Dendritic cell treated with granulocyte-macrophage colony-stimulating factor and Interleukin-4, amounts not matched to agents 40 ng/mL and 50 ng/mL, for 4 days (primary cell): ENCODE measurements at regions not wholly inside any gene's neighbourhood (a gene's known extent, or its start where the extent isn't known, plus 50 kb on each side); places are given as distances from the start of the nearest gene placed in this dataset.

Experiments
- H3K27ac Mint-ChIP-seq: one replicate; pipeline ENCODE4 v1.8.0; 2022; ENCODE audit warnings: mild to moderate bottlenecking, mixed read lengths
- H3K27me3 Mint-ChIP-seq: one replicate; pipeline ENCODE4 v1.8.0; 2022; ENCODE audit warnings: mild to moderate bottlenecking, mixed read lengths
- H3K36me3 Mint-ChIP-seq: one replicate; pipeline ENCODE4 v1.8.0; 2022; ENCODE audit warnings: low read depth, mixed read lengths
- H3K4me1 Mint-ChIP-seq: one replicate; pipeline ENCODE4 v1.8.0; 2022; ENCODE audit warnings: low read depth, mixed read lengths
- H3K4me3 Mint-ChIP-seq: one replicate; pipeline ENCODE4 v1.8.0; 2022; ENCODE audit warnings: mild to moderate bottlenecking, moderate library complexity, mixed read lengths
- H3K9me3 Mint-ChIP-seq: one replicate; pipeline ENCODE4 v1.8.0; 2022; ENCODE audit warnings: mixed read lengths
- intact Hi-C: fragments of 100-400 bp; cut with micrococcal nuclease; formaldehyde crosslinking; loops from one replicate; pipeline ENCODE4 v1.15.0; 2022

DNA sequence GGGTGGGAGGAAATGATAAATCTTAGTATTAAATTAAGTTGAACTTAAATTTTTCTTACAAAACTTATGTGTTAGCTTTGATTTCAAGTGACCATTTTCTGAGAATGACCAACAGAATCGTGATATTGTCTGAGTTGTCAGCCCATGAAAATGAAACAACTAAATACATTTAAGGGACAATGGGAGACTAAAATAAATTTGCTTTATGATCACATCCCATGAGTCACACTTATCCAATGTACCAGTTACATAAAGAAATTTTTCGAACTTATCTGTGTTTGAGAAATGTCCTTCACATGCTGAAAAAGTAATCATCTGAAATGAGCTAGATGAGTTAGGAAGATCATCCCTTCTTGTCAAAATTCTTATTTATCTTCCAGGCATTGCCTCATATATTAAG is 415.9 kb upstream of the SYT1 start:
- no peak overlapping the region for H3K27ac Mint-ChIP-seq
- H3K36me3 Mint-ChIP-seq = no peaks in the 10 kb centered on the region
- no peak overlapping the region for H3K4me3 Mint-ChIP-seq
- intact Hi-C loops = no loop called here
- H3K4me1 Mint-ChIP-seq = no peaks in the 10 kb centered on the region
- H3K9me3 Mint-ChIP-seq = peaks cover 8% of the 10 kb centered on the region
- no peaks in the 10 kb centered on the region for H3K27me3 Mint-ChIP-seq

DNA sequence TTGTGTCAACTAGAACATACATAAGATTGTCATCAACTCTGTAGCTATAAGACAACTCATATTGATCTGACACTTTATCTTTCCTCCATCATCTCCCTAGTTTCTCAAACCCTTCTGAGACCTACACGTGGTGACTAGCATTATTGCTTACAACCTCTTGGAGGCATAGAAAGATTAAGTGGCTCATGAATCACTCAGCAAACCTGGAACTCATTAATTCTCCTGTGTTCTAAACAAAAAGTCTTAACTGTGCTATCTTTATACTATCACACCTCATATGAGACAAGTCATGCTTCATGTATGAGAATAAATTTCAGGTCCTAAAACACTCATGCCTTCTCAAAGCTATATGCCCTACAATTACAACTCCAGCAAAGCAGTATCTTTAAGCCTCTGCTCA is 408.6 kb upstream of the SYT1 start:
- peaks cover 19% of the 10 kb centered on the region for H3K4me1 Mint-ChIP-seq
- peaks cover 18% of the 10 kb centered on the region for H3K9me3 Mint-ChIP-seq

DNA sequence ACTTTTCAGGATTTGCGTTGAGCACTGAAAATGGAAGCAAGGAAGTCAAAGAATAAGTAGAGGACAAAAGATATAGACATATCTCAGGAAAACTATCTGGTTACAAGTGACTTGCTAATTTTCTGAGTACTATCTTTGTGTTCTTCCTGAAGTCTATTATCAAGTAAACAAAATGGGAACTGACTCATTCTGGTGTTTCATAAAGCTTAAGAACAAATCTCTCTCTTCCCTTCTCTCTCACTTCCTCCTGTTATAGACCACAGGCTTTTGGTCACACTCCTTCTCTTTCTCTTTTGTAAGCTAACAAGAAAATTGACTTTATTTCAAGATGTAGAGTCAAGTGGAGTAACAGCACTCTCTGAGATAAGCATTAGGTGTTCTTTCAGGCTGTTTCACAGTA is 406.6 kb upstream of the SYT1 start:
- Mint-ChIP-seq H3K4me1 (peaks cover 19% of the 10 kb centered on the region), H3K9me3 (peaks cover 18% of the 10 kb centered on the region), H3K4me3 (no peak overlapping the region), H3K36me3 (no peaks in the 10 kb centered on the region), H3K27me3 (peaks cover 3% of the 10 kb centered on the region), H3K27ac (peak overlapping the region; percentile 90)
- intact Hi-C loops = no loop called here

More for the DNA sequence above, 408.6 kb upstream of the SYT1 start:
- Mint-ChIP-seq H3K4me3 (no peak overlapping the region), H3K27me3 (peaks cover 3% of the 10 kb centered on the region), H3K27ac (peak overlapping the region; percentile 21), H3K36me3 (no peaks in the 10 kb centered on the region)
- intact Hi-C loops = no loop called here

DNA sequence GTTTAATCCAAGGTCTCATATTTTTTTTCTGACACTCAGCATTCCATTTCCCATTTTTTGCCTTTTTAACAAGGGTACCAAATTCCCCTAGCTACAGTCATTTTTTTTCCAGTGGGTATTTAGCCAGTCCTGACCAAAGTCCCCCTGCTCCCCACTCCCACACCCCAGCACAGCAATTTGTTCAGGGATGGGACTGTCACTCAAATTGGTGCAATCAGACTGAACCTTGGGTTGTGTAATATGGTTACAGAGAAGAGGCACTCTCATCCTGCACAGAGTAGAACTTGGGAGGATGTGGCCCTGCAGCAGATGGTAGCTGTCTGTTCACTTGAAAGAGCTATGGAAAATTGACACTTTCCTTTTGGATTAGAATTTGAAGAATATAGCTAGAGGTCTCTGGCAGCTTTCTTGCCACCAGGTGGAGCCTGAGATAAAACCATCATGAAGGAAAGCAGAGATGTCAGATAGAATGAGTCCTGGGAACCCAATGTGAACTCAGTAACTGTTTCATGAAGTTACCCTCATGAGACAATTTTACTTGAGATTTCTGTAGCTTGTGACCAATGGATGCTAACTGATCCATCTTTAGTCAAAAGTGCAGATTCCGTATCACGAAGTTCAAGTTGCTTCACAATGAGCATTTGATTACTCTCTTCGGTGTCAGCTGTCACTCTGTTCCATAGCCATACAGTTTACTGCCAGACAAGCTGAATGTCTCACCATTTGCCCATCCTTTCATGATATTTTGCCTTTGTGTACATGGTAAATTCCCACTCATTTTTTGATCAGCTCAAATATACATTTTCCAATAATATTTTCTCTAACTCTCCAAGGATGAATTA is 394.0 kb upstream of the SYT1 start:
- no peaks in the 10 kb centered on the region for H3K36me3 Mint-ChIP-seq
- peaks cover 1% of the 10 kb centered on the region for H3K27me3 Mint-ChIP-seq
- H3K27ac Mint-ChIP-seq = no peak overlapping the region
- H3K4me1 Mint-ChIP-seq = no peaks in the 10 kb centered on the region
- no peak overlapping the region for H3K4me3 Mint-ChIP-seq
- intact Hi-C loops = no loop called here
- H3K9me3 Mint-ChIP-seq = no peaks in the 10 kb centered on the region

DNA sequence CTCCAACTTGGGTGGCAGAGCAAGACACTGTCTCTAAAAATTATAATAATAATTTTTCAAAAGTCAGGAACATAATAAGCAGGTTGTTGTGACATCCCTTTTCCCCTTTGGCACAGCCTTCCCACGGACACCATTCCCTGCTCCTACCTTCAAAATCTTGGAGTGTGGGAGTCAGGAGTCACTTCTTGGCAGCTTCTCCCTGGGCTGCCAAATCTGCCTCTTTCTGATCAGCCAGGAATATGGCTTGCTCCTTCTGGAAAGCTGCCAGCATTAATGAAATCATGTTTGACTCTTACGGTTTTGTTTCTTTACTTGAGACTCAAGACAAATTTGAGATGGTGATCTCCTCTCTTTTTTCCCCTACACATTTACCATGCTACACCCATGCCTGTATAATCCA is 391.4 kb upstream of the SYT1 start:
- Mint-ChIP-seq H3K9me3 (no peaks in the 10 kb centered on the region), H3K27me3 (peaks cover 1% of the 10 kb centered on the region), H3K27ac (no peak overlapping the region), H3K36me3 (no peaks in the 10 kb centered on the region), H3K4me3 (no peak overlapping the region), H3K4me1 (no peaks in the 10 kb centered on the region)
- intact Hi-C loops = no loop called here

DNA sequence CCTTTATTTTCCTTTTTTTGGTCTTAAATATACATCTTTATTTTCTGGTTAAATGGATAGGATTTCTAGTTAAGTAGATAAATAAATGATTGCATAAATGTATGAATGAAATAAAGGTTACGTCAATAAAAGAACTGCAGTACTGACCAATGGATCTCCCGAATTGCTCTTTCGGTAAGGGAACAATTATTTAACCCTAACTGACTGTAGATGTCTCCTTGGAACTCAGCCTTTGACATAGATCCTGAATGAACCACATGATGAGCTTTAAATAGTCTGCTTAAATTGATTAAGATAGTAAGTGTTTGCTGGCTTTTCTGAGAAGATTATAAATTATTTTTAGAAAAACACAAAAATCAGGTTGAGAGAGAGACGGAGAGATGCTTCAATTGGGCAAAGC is 391.0 kb upstream of the SYT1 start:
- Mint-ChIP-seq H3K27me3 (peaks cover 1% of the 10 kb centered on the region), H3K4me3 (no peak overlapping the region), H3K27ac (no peak overlapping the region), H3K4me1 (no peaks in the 10 kb centered on the region), H3K9me3 (no peaks in the 10 kb centered on the region), H3K36me3 (no peaks in the 10 kb centered on the region)
- intact Hi-C loops = no loop called here

DNA sequence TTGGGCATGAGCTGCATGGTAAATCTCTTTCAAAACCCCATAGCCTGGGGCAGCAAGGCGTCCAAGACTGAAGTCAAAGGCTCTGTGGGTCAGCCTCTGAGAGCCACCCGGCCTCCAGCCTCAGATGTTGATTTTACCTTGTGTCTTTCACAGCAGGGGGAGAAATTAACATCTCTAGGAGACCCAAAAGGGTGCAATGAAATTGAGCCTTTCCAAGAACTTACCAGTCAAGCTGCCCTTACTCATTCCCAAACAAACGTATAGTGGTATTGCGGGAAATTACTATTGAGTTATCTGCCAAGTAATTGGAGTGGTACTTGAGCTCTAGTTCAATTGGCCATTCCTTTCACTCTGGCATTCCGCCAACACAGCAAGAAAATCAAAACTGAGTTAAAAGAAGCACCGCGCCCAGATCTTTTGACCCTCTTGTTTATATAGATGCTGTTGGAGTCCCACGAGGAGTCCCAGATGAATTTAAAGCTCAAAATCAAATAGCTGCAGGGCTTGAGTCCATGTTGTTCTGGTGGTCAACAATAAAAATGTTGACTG is 380.7 kb upstream of the SYT1 start:
- no peak overlapping the region for H3K4me3 Mint-ChIP-seq
- intact Hi-C loops = no loop called here
- no peak overlapping the region for H3K27ac Mint-ChIP-seq
- no peaks in the 10 kb centered on the region for H3K4me1 Mint-ChIP-seq
- H3K9me3 Mint-ChIP-seq = peaks cover 17% of the 10 kb centered on the region
- peaks cover 1% of the 10 kb centered on the region for H3K27me3 Mint-ChIP-seq
- H3K36me3 Mint-ChIP-seq = no peaks in the 10 kb centered on the region

DNA sequence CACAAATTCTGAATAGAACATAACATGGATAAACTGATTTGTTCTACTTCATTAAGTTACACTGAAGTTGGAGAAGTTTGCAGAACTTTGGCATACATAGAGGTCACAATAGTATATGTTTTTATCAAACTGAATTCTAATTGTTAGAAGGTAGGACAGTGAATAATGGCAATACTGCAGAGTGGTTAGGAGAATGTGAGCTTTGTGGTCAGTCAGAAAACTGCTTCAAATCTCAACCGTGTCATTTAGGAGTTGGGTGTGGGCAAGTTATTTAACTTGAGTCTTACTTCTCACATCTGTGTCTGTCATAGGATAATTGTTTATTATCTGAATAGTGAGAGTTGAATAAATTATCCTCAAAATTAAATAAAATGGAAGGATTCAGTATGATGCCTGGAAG is 374.6 kb upstream of the SYT1 start:
- Mint-ChIP-seq H3K9me3 (peaks cover 4% of the 10 kb centered on the region), H3K27me3 (no peaks in the 10 kb centered on the region), H3K27ac (no peak overlapping the region), H3K4me1 (no peaks in the 10 kb centered on the region), H3K4me3 (no peak overlapping the region), H3K36me3 (no peaks in the 10 kb centered on the region)
- intact Hi-C loops = no loop called here

DNA sequence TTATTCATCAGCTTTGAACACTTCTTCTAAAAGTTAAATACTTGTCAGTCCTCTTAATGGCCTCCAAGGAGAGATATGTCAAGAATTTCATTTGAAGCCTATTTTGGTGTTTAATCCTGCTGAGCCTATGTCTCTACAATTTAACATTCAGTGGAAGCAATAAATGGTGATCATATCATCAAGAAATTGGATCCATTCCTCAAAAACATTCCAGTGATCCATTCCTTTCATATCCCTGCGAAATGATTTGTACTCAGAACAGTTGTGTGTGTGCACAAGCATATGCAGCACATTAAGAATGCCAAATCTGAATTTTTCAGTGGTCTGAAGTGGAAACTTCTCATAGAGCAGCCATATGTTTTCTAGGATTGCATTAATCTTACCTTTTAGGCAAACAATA is 373.7 kb upstream of the SYT1 start:
- Mint-ChIP-seq H3K9me3 (no peaks in the 10 kb centered on the region), H3K4me1 (no peaks in the 10 kb centered on the region), H3K4me3 (no peak overlapping the region), H3K36me3 (no peaks in the 10 kb centered on the region), H3K27ac (no peak overlapping the region), H3K27me3 (no peaks in the 10 kb centered on the region)
- intact Hi-C loops = no loop called here

DNA sequence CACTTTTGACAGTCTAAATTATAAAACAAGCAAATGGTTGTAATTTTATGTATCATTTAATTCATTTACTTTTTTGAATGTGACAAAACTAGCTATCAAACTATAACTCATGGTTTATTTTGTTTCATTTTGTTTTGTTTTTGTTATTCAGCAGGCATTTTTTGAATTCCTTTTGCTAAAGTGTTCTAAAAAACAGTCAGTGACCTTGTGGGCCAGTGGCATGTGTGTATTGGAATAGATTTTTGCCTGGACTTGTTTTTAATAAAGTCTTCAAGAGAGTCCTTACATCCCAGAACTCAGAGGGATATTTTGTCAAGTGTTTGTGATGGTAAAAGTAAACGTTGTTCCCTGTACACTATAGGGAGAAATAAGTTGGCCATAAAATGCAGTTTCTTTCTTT is 369.7 kb upstream of the SYT1 start:
- H3K4me1 Mint-ChIP-seq = no peaks in the 10 kb centered on the region
- no peaks in the 10 kb centered on the region for H3K36me3 Mint-ChIP-seq
- no peaks in the 10 kb centered on the region for H3K9me3 Mint-ChIP-seq
- H3K27me3 Mint-ChIP-seq = no peaks in the 10 kb centered on the region
- intact Hi-C loops = no loop called here
- H3K27ac Mint-ChIP-seq = no peak overlapping the region
- no peak overlapping the region for H3K4me3 Mint-ChIP-seq

DNA sequence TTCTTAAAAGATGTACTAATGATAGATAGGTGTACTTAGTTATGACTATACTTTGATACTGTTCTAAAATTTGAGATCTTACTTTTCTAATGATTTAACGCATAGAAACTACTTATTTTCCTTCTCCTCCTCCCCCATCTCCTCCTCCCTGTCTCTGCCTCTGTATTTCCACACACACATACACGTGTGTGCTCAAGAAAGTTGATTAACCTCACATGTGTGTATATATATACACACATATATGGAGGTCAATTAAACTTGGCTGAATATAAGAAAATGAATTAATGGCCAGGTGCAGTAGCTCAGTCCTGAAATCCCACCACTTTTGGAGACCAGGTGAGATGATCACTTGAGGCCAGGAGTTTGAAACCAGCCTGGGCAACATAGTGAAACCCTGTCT is 362.7 kb upstream of the SYT1 start:
- Mint-ChIP-seq H3K9me3 (no peaks in the 10 kb centered on the region), H3K27ac (no peak overlapping the region), H3K27me3 (no peaks in the 10 kb centered on the region), H3K36me3 (no peaks in the 10 kb centered on the region), H3K4me3 (no peak overlapping the region), H3K4me1 (no peaks in the 10 kb centered on the region)
- intact Hi-C loops = no loop called here

DNA sequence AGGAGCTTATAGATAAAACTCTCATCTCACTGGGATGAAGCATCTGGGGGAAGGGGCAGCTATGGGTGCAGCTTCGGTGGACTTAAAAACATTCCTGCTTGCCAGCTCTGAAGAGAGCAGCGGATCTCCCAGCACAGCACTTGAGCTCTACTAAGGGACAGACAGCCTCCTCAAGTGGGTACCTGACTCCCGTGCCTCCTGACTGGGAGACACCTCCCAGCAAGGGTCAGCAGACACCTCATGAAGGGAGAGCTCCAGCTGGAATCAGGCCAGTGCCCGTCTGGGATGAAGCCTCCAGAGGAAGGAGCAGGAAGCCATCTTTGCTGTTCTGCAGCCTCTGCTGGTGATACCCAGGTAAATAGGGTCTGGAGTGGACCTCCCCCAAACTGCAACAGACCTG is 345.2 kb upstream of the SYT1 start:
- Mint-ChIP-seq H3K36me3 (no peaks in the 10 kb centered on the region), H3K27me3 (no peaks in the 10 kb centered on the region), H3K9me3 (peaks cover 25% of the 10 kb centered on the region), H3K4me3 (no peak overlapping the region), H3K27ac (no peak overlapping the region), H3K4me1 (no peaks in the 10 kb centered on the region)
- intact Hi-C loops = no loop called here

DNA sequence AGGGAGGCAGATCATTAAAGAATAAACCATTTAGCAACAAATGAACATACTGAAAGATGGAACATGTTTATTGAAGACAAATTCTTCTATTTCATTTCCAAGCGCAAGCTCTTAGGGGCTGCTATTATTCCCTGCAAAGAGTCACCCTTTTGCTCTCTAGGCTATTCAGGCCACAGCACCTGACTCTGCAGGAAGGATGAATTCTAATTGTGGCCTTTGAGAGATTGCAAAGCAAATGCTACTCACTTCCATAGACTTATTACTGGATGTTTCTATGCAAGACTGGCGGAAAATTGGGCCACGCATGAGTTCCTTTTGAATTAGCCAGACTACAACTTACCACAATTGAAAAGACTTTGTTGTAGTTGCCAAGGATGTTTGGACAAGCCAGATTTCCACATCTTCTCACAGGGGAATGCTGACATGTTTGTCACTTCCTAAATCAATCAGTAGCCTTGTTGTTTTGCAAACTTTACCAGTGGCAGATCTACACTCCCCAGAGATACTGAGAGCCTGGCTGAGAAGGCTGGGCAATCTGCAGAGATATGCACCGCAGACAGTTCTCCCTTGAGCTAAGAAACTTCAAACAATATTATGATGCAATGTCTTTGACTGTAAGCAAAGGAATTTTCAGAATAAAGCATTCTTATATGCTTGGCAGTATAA is 334.3 kb upstream of the SYT1 start:
- no peak overlapping the region for H3K4me3 Mint-ChIP-seq
- intact Hi-C loops = no loop called here
- H3K9me3 Mint-ChIP-seq = no peaks in the 10 kb centered on the region
- H3K27me3 Mint-ChIP-seq = no peaks in the 10 kb centered on the region
- no peaks in the 10 kb centered on the region for H3K36me3 Mint-ChIP-seq
- no peak overlapping the region for H3K27ac Mint-ChIP-seq
- H3K4me1 Mint-ChIP-seq = no peaks in the 10 kb centered on the region

DNA sequence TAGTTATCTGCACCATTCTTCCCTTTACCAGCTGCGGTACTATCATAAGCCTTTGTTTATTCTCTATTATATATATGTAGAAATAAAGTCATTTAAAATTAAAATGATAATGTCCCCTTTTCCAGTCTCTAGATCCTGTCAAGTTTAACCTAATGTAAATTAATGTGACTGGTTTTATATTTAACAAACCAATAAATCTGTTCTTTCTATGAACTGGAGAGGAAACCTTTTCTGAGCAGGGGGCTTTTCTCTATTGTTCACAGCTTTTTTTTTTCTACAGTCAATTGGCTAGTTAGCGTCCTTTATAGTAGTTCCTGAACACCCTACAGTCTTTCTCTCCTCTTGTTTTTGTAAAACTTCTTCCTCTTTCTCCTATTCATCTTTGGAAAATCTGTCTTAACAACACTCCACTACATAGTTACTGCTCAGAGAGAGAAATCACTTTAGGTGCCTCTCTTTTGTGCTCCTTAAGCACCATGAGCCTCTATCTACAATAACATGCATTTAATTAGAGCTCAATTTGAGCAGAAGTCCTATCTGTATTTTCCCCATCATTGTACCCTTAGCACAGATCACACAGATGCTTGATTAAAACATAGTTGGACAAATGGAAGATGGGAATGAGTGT is 332.6 kb upstream of the SYT1 start:
- intact Hi-C loops = no loop called here
- Mint-ChIP-seq H3K4me1 (no peaks in the 10 kb centered on the region), H3K9me3 (no peaks in the 10 kb centered on the region), H3K27me3 (no peaks in the 10 kb centered on the region), H3K4me3 (no peak overlapping the region), H3K36me3 (no peaks in the 10 kb centered on the region), H3K27ac (no peak overlapping the region)
